ENCODE measurements at regions not wholly inside any gene's neighbourhood (a gene's known extent, or its start where the extent isn't known, plus 50 kb on each side); places are given as distances from the start of the nearest gene placed in this dataset.

DNA sequence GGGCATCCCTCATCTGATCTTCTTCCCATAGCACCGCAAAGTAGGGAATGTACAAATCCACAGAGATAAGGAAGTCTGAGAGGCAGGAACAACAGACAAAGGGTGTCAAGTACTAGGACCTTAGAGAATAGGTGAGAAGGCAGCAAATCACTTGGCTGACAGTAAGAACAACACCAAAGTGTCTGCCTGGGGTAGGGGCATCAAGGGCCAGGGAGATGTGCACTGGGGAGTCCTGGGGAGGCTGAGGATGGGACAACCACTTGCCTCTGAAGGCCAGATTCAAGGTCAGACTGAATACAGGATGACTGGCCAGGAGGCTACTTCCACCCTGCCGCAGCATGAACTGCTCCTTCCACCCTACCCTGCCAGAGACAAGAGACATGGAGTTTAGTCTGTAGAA lies 1040.8 kb downstream of the BCL11B start:
- TF ChIP-seq, protein P1, sequence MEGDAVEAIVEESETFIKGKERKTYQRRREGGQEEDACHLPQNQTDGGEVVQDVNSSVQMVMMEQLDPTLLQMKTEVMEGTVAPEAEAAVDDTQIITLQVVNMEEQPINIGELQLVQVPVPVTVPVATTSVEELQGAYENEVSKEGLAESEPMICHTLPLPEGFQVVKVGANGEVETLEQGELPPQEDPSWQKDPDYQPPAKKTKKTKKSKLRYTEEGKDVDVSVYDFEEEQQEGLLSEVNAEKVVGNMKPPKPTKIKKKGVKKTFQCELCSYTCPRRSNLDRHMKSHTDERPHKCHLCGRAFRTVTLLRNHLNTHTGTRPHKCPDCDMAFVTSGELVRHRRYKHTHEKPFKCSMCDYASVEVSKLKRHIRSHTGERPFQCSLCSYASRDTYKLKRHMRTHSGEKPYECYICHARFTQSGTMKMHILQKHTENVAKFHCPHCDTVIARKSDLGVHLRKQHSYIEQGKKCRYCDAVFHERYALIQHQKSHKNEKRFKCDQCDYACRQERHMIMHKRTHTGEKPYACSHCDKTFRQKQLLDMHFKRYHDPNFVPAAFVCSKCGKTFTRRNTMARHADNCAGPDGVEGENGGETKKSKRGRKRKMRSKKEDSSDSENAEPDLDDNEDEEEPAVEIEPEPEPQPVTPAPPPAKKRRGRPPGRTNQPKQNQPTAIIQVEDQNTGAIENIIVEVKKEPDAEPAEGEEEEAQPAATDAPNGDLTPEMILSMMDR (IDR thresholded peaks at IDR 0.05) = no peak
- TF ChIP-seq CREB1 (CRISPR knock-in tag; IDR thresholded peaks at IDR 0.05) = no peak

Data from WTC11 (cell line).